GM12878 (cell line): ENCODE measurements at regions not wholly inside any gene's neighbourhood (a gene's known extent, or its start where the extent isn't known, plus 50 kb on each side); places are given as distances from the start of the nearest gene placed in this dataset.

Experiments
- ATAC-seq: fragments of 200-7000 bp; cut with Tn5 transposase; 3 replicates; pipeline ENCODE4 v1.9.1; 2020; ENCODE audit warnings: mild to moderate bottlenecking, moderate library complexity
- BruUV-seq: library from RNA; stranded (reverse); fragments of 400-500 nt; replicated peaks from 2 replicates; lab custom pipeline; 2021; lab: Mats Ljungman, UMichigan
- CTCF ChIA-PET: fragments of 300-600 bp; sonication (Branson Sonifier 250); formaldehyde crosslinking; extraction: SDS; loops from one replicate; lab custom pipeline; 2021; ENCODE audit warnings: inconsistent platforms; lab: Yijun Ruan, JAX
- POLR2A ChIA-PET: fragments of 350-600 bp; formaldehyde crosslinking; extraction: SDS; loops from one replicate; lab custom pipeline; 2021; ENCODE audit warnings: inconsistent platforms; lab: Charles Lee
- RAD21 ChIA-PET: fragments of 300-600 bp; sonication (Branson Sonifier 250); formaldehyde crosslinking; loops from one replicate; lab custom pipeline; 2023; ENCODE audit warnings: antibody characterized with exemption; ENCODE audit not compliant: unreplicated experiment; lab: Charles Lee
- SMC1A ChIA-PET: fragments of 300-600 bp; sonication (Branson Sonifier 250); formaldehyde crosslinking; loops from one replicate; lab custom pipeline; 2023; ENCODE audit not compliant: unreplicated experiment, uncharacterized antibody; lab: Charles Lee
- DNase-seq: peaks from one replicate; pipeline ENCODE4 v3.0.0-alpha.2; 2011; ENCODE audit warnings: low read depth, low spot score
- FAIRE-seq: peaks from 3 replicates; lab custom pipeline; 2011; peaks lifted over from hg19 to GRCh38; lab: Jason Lieb, UNC
- H2AFZ ChIP-seq: 2 replicates; pipeline ENCODE4 v1.6.0; 2011; ENCODE audit warnings: low read depth, low read length, control low read depth; ENCODE audit not compliant: control insufficient read depth
- H3K27ac ChIP-seq: 2 replicates; pipeline ENCODE4 v1.5.1; 2011; ENCODE audit warnings: control low read depth; ENCODE audit not compliant: control insufficient read depth, insufficient read depth
- H3K27me3 ChIP-seq, 2 experiments: replicated peaks in 1 of 2; 2 replicates each; pipeline versions ENCODE4 v1.6.0 to v1.6.1; 2011; ENCODE audit warnings: low read length in 1 of 2; ENCODE audit not compliant: control insufficient read depth in 2 of 2, insufficient read depth in 2 of 2
- H3K36me3 ChIP-seq, 2 experiments: 2 replicates each; pipeline ENCODE4 v1.5.1; 2011; ENCODE audit warnings: low read length in 1 of 2; ENCODE audit not compliant: control insufficient read depth in 2 of 2, insufficient read depth in 2 of 2
- H3K4me1 ChIP-seq: 2 replicates; pipeline ENCODE4 v1.6.1; 2011; ENCODE audit warnings: mild to moderate bottlenecking, low read length, moderate library complexity, mixed read lengths; ENCODE audit not compliant: control insufficient read depth, insufficient read depth
- H3K4me2 ChIP-seq: 2 replicates; pipeline ENCODE4 v1.6.0; 2011; ENCODE audit warnings: control low read depth; ENCODE audit not compliant: control insufficient read depth, insufficient read depth
- H3K4me3 ChIP-seq: fragments of 200-600 bp; sonication (generic); 2 replicates; pipeline ENCODE4 v1.5.1; 2016
- H3K79me2 ChIP-seq: 2 replicates; pipeline ENCODE4 v1.6.0; 2011; ENCODE audit warnings: low read length; ENCODE audit not compliant: control insufficient read depth, insufficient read depth
- H3K9ac ChIP-seq: 2 replicates; pipeline ENCODE4 v1.8.0; 2011; ENCODE audit warnings: low read length, control low read depth, mixed read lengths; ENCODE audit not compliant: control insufficient read depth, insufficient read depth
- H3K9me3 ChIP-seq: replicated peaks from 3 replicates; pipeline ENCODE4 v1.5.1; 2011; ENCODE audit warnings: mild to moderate bottlenecking, low read length; ENCODE audit not compliant: control insufficient read depth, insufficient read depth
- H4K20me1 ChIP-seq: 2 replicates; pipeline ENCODE4 v1.6.0; 2011; ENCODE audit not compliant: control insufficient read depth, insufficient read depth
- CUX1 ChIP-seq: IDR thresholded peaks from 2 replicates; pipeline ENCODE4 v1.6.1; 2012; ENCODE audit warnings: improper control_type of control experiment, low read depth, low read length; ENCODE audit not compliant: insufficient replicate concordance
- EZH2 ChIP-seq: IDR thresholded peaks from 2 replicates; pipeline ENCODE4 v1.6.1; 2012; ENCODE audit warnings: low read depth, mild to moderate bottlenecking, control low read depth, inconsistent platforms, low read length, borderline replicate concordance; ENCODE audit not compliant: control insufficient read depth
- FOS ChIP-seq: IDR thresholded peaks from 3 replicates; pipeline ENCODE4 v1.6.1; 2011; ENCODE audit warnings: borderline replicate concordance; ENCODE audit not compliant: insufficient read length; ENCODE audit errors: extremely low read depth
- HDAC6 ChIP-seq: fragments of 200-600 bp; sonication (generic); IDR thresholded peaks from one replicate; pipeline ENCODE4 v1.8.0; 2017; ENCODE audit warnings: antibody characterized with exemption; ENCODE audit not compliant: unreplicated experiment
- MAX ChIP-seq: IDR thresholded peaks from 2 replicates; pipeline ENCODE4 v1.6.1; 2012; ENCODE audit warnings: low read depth, low read length, improper control_type of control experiment
- MLLT1 ChIP-seq: fragments of 450-650 bp; IDR thresholded peaks from 2 replicates; pipeline ENCODE4 v1.6.1; 2016; ENCODE audit warnings: mild to moderate bottlenecking
- RUNX3 ChIP-seq: IDR thresholded peaks from 2 replicates; pipeline ENCODE4 v1.6.1; 2012; ENCODE audit warnings: low read length, inconsistent platforms
- SP1 ChIP-seq: IDR thresholded peaks from one replicate; pipeline ENCODE4 v1.6.1; 2011; ENCODE audit warnings: low read depth, low read length
- SRF ChIP-seq, 2 experiments: IDR thresholded peaks; 2 replicates each; pipeline ENCODE4 v1.6.1; 2011; ENCODE audit warnings: low read depth in 2 of 2, low read length in 2 of 2, mild to moderate bottlenecking in 1 of 2, moderate library complexity in 1 of 2
- TBL1XR1 ChIP-seq: IDR thresholded peaks from 2 replicates; pipeline ENCODE4 v1.6.1; 2012; ENCODE audit warnings: low read depth, low read length, improper control_type of control experiment
- TCF3 ChIP-seq: IDR thresholded peaks from 2 replicates; pipeline ENCODE4 v1.6.1; 2012; ENCODE audit warnings: low read depth, mild to moderate bottlenecking, low read length, borderline replicate concordance; ENCODE audit not compliant: insufficient read depth
- WRNIP1 ChIP-seq: IDR thresholded peaks from 2 replicates; pipeline ENCODE4 v1.6.1; 2011; ENCODE audit warnings: low read depth, low read length, improper control_type of control experiment, borderline replicate concordance
- ZNF207 ChIP-seq: fragments of 450-650 bp; IDR thresholded peaks from 2 replicates; pipeline ENCODE4 v1.6.1; 2014; ENCODE audit warnings: antibody characterized with exemption, mild to moderate bottlenecking, borderline replicate concordance
- ZNF274 ChIP-seq: IDR thresholded peaks from one replicate; pipeline ENCODE4 v1.8.0; 2011; ENCODE audit not compliant: insufficient read length, insufficient read depth
- WGBS: methylation state at CpG from one replicate; pipeline ENCODE4 v1.1.6; 2016; ENCODE audit warnings: low lambda C conversion rate; ENCODE audit not compliant: insufficient replicate concordance, insufficient coverage; ENCODE audit errors: missing lambda C conversion rate; 5-methylcytosine and 5-hydroxymethylcytosine counted together
- in situ Hi-C: fragments of 300-500 bp; cut with MboI; formaldehyde crosslinking; loops from 9 replicates; pipeline ENCODE4 v1.14.3; 2018; ENCODE audit warnings: mixed read lengths
- intact Hi-C: fragments of 100-400 bp; cut with micrococcal nuclease; formaldehyde crosslinking; loops from one replicate; pipeline ENCODE4 v1.14.2; 2022; ENCODE audit not compliant: unreplicated experiment
- TF ChIP-seq, protein P1 (sequence below), 3 experiments: IDR thresholded peaks in 2 of 3; conservative IDR thresholded peaks in 1 of 3; 2 replicates each; pipeline ENCODE4 v1.5.1; 2011; ENCODE audit warnings: low read depth in 3 of 3, low read length in 3 of 3, mild to moderate bottlenecking in 3 of 3, control low read depth in 2 of 3, moderate library complexity in 2 of 3, inconsistent platforms in 1 of 3, mixed read lengths in 1 of 3; ENCODE audit not compliant: control insufficient read depth in 2 of 3, insufficient read depth in 1 of 3; ENCODE audit errors: extremely low read depth in 1 of 3

- no peak for TF ChIP-seq CUX1
Observed at GRCh38 chr13:88948501-88948900, 1277.3 kb downstream of the SLITRK5 start (continued).

GRCh38 chr13:88958821-88959220, 1287.7 kb downstream of the SLITRK5 start:
- Histone ChIP-seq H3K4me3 (no peak overlapping the region), H3K79me2 (no peaks in the 10 kb centered on the region), H4K20me1 (no peaks in the 10 kb centered on the region), H3K4me1 (no peaks in the 10 kb centered on the region), H3K36me3 (no peaks in the 10 kb centered on the region), H3K9ac (no peak overlapping the region), H2AFZ (no peak overlapping the region), H3K4me2 (no peak overlapping the region), H3K9me3 (no peaks in the 10 kb centered on the region), H3K27me3 (no peaks in the 10 kb centered on the region), H3K27ac (no peak overlapping the region)
- no peak for FAIRE-seq
- 77% methylated on average over 2 of the region's 2 CpGs for WGBS
- ChIA-PET RAD21 (no interaction called here), POLR2A (no interaction called here), CTCF (no interaction called here), SMC1A (interaction anchor here (1.2 kb wide), 1 partner anchor 12 kb away, joined by 5 read pairs; no protein-coding TSS in a partner anchor)
- in situ Hi-C loops: no loop called here
- BruUV-seq: no TSS peak
- DNase-seq: no peak
- no peak for ATAC-seq
- intact Hi-C loops: no loop called here
- TF ChIP-seq RUNX3 (no peak), HDAC6 (no peak), TCF3 (no peak), FOS (no peak), SP1 (no peak), MLLT1 (no peak), EZH2 (no peak), ZNF207 (no peak), WRNIP1 (no peak), MAX (no peak), TBL1XR1 (no peak), ZNF274 (no peak), SRF (IDR thresholded peaks at IDR 0.05; ENCODE audit: low read depth in 2 of 2, low read length in 2 of 2) (no peak)
- TF ChIP-seq, protein P1, sequence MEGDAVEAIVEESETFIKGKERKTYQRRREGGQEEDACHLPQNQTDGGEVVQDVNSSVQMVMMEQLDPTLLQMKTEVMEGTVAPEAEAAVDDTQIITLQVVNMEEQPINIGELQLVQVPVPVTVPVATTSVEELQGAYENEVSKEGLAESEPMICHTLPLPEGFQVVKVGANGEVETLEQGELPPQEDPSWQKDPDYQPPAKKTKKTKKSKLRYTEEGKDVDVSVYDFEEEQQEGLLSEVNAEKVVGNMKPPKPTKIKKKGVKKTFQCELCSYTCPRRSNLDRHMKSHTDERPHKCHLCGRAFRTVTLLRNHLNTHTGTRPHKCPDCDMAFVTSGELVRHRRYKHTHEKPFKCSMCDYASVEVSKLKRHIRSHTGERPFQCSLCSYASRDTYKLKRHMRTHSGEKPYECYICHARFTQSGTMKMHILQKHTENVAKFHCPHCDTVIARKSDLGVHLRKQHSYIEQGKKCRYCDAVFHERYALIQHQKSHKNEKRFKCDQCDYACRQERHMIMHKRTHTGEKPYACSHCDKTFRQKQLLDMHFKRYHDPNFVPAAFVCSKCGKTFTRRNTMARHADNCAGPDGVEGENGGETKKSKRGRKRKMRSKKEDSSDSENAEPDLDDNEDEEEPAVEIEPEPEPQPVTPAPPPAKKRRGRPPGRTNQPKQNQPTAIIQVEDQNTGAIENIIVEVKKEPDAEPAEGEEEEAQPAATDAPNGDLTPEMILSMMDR (IDR thresholded peaks at IDR 0.05 in 2 of 3, conservative IDR thresholded peaks at IDR 0.05 in 1 of 3; ENCODE audit: control insufficient read depth in 2 of 3, extremely low read depth in 1 of 3, insufficient read depth in 1 of 3, low read depth in 3 of 3, low read length in 3 of 3): no peak
